Liver (tissue), 7 donors: ENCODE measurements at regions not wholly inside any gene's neighbourhood (a gene's known extent, or its start where the extent isn't known, plus 50 kb on each side); places are given as distances from the start of the nearest gene placed in this dataset.

Experiments
- DNase-seq: peaks from one replicate; pipeline ENCODE4 v3.0.0-alpha.2; 2017; ENCODE audit warnings: low spot score
- H3K27ac ChIP-seq, 2 donors: one replicate each; pipeline ENCODE4 v1.7.0; 2013; ENCODE audit warnings: inconsistent platforms in 2 of 2, low read length in 2 of 2, control low read depth in 1 of 2, low read depth in 1 of 2, mild to moderate bottlenecking in 1 of 2
- H3K27me3 ChIP-seq, 4 donors: one replicate each; pipeline versions ENCODE4 v1.6.1 to v1.7.0; 2013; ENCODE audit warnings: low read length in 3 of 4, inconsistent platforms in 1 of 4, mild to moderate bottlenecking in 1 of 4, moderate library complexity in 1 of 4; ENCODE audit not compliant: control insufficient read depth in 4 of 4, insufficient read depth in 4 of 4
- H3K36me3 ChIP-seq, 4 donors: one replicate each; pipeline versions ENCODE4 v1.6.1 to v1.7.0; 2013; ENCODE audit warnings: low read length in 3 of 4, mild to moderate bottlenecking in 3 of 4, low read depth in 1 of 4, moderate library complexity in 1 of 4; ENCODE audit not compliant: control insufficient read depth in 4 of 4, insufficient read depth in 3 of 4
- H3K4me1 ChIP-seq, 4 donors: one replicate each; pipeline versions ENCODE4 v1.6.1 to v1.7.0; 2013; ENCODE audit warnings: low read length in 3 of 4, mild to moderate bottlenecking in 3 of 4, moderate library complexity in 1 of 4; ENCODE audit not compliant: control insufficient read depth in 4 of 4, insufficient read depth in 4 of 4
- H3K4me3 ChIP-seq, 3 donors: one replicate each; pipeline versions ENCODE4 v1.6.1 to v1.7.0; 2013; ENCODE audit warnings: low read length in 3 of 3, control low read depth in 1 of 3, low read depth in 1 of 3, mild to moderate bottlenecking in 1 of 3
- H3K9ac ChIP-seq, 2 donors: one replicate each; pipeline ENCODE4 v1.7.0; 2013; ENCODE audit warnings: low read length in 2 of 2, mild to moderate bottlenecking in 2 of 2, moderate library complexity in 2 of 2, control low read depth in 1 of 2, low read depth in 1 of 2
- H3K9me3 ChIP-seq, 4 donors: one replicate each; pipeline versions ENCODE4 v1.6.1 to v1.7.0; 2013; ENCODE audit warnings: low read length in 3 of 4; ENCODE audit not compliant: control insufficient read depth in 4 of 4
- EGR1 ChIP-seq, 2 donors: IDR thresholded peaks; 2 replicates each; pipeline ENCODE4 v1.6.1; 2016 to 2018; ENCODE audit warnings: antibody characterized with exemption in 2 of 2, low read depth in 2 of 2
- FOXA1 ChIP-seq: IDR thresholded peaks from 2 replicates; pipeline ENCODE4 v1.6.1; 2016; ENCODE audit warnings: antibody characterized with exemption
- FOXA2 ChIP-seq: IDR thresholded peaks from 2 replicates; pipeline ENCODE4 v1.6.1; 2016; ENCODE audit warnings: antibody characterized with exemption
- GABPA ChIP-seq, 2 donors: IDR thresholded peaks in 1 of 2; conservative IDR thresholded peaks in 1 of 2; 2 replicates each; pipeline ENCODE4 v1.6.1; 2016; ENCODE audit warnings: antibody characterized with exemption in 2 of 2, mild to moderate bottlenecking in 1 of 2, moderate library complexity in 1 of 2
- HNF4A ChIP-seq, 2 donors: conservative IDR thresholded peaks; 2 replicates each; pipeline ENCODE4 v1.6.1; 2016; ENCODE audit warnings: antibody characterized with exemption in 2 of 2, mild to moderate bottlenecking in 2 of 2
- JUND ChIP-seq, 2 donors: IDR thresholded peaks; 2 replicates each; pipeline ENCODE4 v1.6.1; 2016; ENCODE audit warnings: antibody characterized with exemption in 2 of 2
- MAX ChIP-seq: IDR thresholded peaks from 2 replicates; pipeline ENCODE4 v1.6.1; 2016; ENCODE audit warnings: antibody characterized with exemption
- NR2F2 ChIP-seq: IDR thresholded peaks from 2 replicates; pipeline ENCODE4 v1.6.1; 2016; ENCODE audit warnings: antibody characterized with exemption
- RAD21 ChIP-seq, 2 donors: IDR thresholded peaks; 2 replicates each; pipeline ENCODE4 v1.6.1; 2016; ENCODE audit warnings: antibody characterized with exemption in 2 of 2, mild to moderate bottlenecking in 2 of 2
- RXRA ChIP-seq, 2 donors: IDR thresholded peaks; 2 replicates each; pipeline ENCODE4 v1.6.1; 2017 to 2018; ENCODE audit warnings: antibody characterized with exemption in 2 of 2, mild to moderate bottlenecking in 1 of 2
- SP1 ChIP-seq: IDR thresholded peaks from 2 replicates; pipeline ENCODE4 v1.6.1; 2018; ENCODE audit warnings: antibody characterized with exemption, mild to moderate bottlenecking
- TAF1 ChIP-seq: conservative IDR thresholded peaks from 2 replicates; pipeline ENCODE4 v1.6.1; 2016; ENCODE audit warnings: antibody characterized with exemption, mild to moderate bottlenecking
- YY1 ChIP-seq: IDR thresholded peaks from 2 replicates; pipeline ENCODE4 v1.6.1; 2016; ENCODE audit warnings: antibody characterized with exemption, mild to moderate bottlenecking
- WGBS: extraction: QIAGEN DNeasy Blood & Tissue Kit; methylation state at CpG from one replicate; pipeline ENCODE4 v1.1.7; 2013; 5-methylcytosine and 5-hydroxymethylcytosine counted together
- TF ChIP-seq, protein P1 (sequence below): IDR thresholded peaks from 2 replicates; pipeline ENCODE4 v1.6.1; 2016; ENCODE audit warnings: antibody characterized with exemption, mild to moderate bottlenecking
- TF ChIP-seq, protein P2 (sequence below): IDR thresholded peaks from 2 replicates; pipeline ENCODE4 v1.6.1; 2016; ENCODE audit warnings: antibody characterized with exemption
- TF ChIP-seq, protein P3 (sequence below): IDR thresholded peaks from 2 replicates; pipeline ENCODE4 v1.6.1; 2016; ENCODE audit warnings: antibody characterized with exemption
- donor health status: healthy.
- donor health status: healthy.
- donor health status: healthy.
- donor health status: healthy.

DNA sequence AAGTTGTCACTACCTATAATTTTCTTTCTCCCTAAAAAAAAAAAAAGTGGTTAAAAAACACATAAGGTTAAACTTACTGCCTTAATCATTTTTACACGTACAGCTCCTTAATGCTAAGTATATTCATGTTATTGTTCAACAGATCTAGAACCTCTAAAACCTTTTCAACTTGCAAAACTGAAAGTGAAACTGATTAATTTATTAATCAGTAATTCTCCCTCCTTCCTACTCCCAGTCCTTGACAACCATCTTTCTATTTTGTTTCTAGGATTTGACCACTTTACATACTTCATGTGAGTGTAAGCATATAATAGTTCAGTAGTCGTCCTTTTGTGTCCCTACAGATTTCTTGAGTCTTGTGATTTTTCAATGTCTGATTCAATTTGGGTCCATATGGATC lies 251.4 kb upstream of the KIF2B start:
- H3K27me3 ChIP-seq: no peaks in the 10 kb centered on the region
- no peaks in the 10 kb centered on the region for H3K36me3 ChIP-seq
- H3K4me1 ChIP-seq: no peaks in the 10 kb centered on the region
- H3K4me3 ChIP-seq: peak overlapping the region in 2 of 3 donors; percentile 18 to 37
- H3K27ac ChIP-seq: no peak overlapping the region
- no peaks in the 10 kb centered on the region for H3K9me3 ChIP-seq
- H3K9ac ChIP-seq: peak overlapping the region in 1 of 2 donors; percentile 21
- no peak for DNase-seq
- TF ChIP-seq YY1 (no peak), FOXA2 (no peak), NR2F2 (no peak), RAD21 (IDR thresholded peaks at IDR 0.05) (no peak), JUND (IDR thresholded peaks at IDR 0.05) (no peak), EGR1 (IDR thresholded peaks at IDR 0.05; ENCODE audit: low read depth in 2 of 2) (no peak), GABPA (IDR thresholded peaks at IDR 0.05 in 1 of 2, conservative IDR thresholded peaks at IDR 0.05 in 1 of 2) (no peak), HNF4A (conservative IDR thresholded peaks at IDR 0.05) (no peak), SP1 (no peak), RXRA (IDR thresholded peaks at IDR 0.05) (no peak), MAX (no peak)
- TF ChIP-seq, protein P1, sequence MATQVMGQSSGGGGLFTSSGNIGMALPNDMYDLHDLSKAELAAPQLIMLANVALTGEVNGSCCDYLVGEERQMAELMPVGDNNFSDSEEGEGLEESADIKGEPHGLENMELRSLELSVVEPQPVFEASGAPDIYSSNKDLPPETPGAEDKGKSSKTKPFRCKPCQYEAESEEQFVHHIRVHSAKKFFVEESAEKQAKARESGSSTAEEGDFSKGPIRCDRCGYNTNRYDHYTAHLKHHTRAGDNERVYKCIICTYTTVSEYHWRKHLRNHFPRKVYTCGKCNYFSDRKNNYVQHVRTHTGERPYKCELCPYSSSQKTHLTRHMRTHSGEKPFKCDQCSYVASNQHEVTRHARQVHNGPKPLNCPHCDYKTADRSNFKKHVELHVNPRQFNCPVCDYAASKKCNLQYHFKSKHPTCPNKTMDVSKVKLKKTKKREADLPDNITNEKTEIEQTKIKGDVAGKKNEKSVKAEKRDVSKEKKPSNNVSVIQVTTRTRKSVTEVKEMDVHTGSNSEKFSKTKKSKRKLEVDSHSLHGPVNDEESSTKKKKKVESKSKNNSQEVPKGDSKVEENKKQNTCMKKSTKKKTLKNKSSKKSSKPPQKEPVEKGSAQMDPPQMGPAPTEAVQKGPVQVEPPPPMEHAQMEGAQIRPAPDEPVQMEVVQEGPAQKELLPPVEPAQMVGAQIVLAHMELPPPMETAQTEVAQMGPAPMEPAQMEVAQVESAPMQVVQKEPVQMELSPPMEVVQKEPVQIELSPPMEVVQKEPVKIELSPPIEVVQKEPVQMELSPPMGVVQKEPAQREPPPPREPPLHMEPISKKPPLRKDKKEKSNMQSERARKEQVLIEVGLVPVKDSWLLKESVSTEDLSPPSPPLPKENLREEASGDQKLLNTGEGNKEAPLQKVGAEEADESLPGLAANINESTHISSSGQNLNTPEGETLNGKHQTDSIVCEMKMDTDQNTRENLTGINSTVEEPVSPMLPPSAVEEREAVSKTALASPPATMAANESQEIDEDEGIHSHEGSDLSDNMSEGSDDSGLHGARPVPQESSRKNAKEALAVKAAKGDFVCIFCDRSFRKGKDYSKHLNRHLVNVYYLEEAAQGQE: no peak
- TF ChIP-seq, protein P2, sequence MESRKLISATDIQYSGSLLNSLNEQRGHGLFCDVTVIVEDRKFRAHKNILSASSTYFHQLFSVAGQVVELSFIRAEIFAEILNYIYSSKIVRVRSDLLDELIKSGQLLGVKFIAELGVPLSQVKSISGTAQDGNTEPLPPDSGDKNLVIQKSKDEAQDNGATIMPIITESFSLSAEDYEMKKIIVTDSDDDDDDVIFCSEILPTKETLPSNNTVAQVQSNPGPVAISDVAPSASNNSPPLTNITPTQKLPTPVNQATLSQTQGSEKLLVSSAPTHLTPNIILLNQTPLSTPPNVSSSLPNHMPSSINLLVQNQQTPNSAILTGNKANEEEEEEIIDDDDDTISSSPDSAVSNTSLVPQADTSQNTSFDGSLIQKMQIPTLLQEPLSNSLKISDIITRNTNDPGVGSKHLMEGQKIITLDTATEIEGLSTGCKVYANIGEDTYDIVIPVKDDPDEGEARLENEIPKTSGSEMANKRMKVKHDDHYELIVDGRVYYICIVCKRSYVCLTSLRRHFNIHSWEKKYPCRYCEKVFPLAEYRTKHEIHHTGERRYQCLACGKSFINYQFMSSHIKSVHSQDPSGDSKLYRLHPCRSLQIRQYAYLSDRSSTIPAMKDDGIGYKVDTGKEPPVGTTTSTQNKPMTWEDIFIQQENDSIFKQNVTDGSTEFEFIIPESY: no peak
- TF ChIP-seq, protein P3, sequence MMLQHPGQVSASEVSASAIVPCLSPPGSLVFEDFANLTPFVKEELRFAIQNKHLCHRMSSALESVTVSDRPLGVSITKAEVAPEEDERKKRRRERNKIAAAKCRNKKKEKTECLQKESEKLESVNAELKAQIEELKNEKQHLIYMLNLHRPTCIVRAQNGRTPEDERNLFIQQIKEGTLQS: no peak
- 58% methylated on average over 2 of the region's 2 CpGs for WGBS

GRCh38 chr17:53570731-53571130 lies 252.0 kb upstream of the KIF2B start:
- no peak overlapping the region for H3K9ac ChIP-seq
- H3K4me3 ChIP-seq: no peak overlapping the region
- H3K9me3 ChIP-seq: no peaks in the 10 kb centered on the region
- no peak overlapping the region for H3K27ac ChIP-seq
- TF ChIP-seq TAF1 (no peak), GABPA (IDR thresholded peaks at IDR 0.05 in 1 of 2, conservative IDR thresholded peaks at IDR 0.05 in 1 of 2) (no peak), RXRA (IDR thresholded peaks at IDR 0.05) (no peak), FOXA1 (no peak), EGR1 (IDR thresholded peaks at IDR 0.05; ENCODE audit: low read depth in 2 of 2) (no peak), NR2F2 (no peak), YY1 (no peak), MAX (no peak)
- no peak for DNase-seq
- H3K36me3 ChIP-seq: no peaks in the 10 kb centered on the region
- H3K4me1 ChIP-seq: no peaks in the 10 kb centered on the region
- H3K27me3 ChIP-seq: no peaks in the 10 kb centered on the region
